ENCODE measurements at regions not wholly inside any gene's neighbourhood (a gene's known extent, or its start where the extent isn't known, plus 50 kb on each side); places are given as distances from the start of the nearest gene placed in this dataset.

- Histone ChIP-seq H3K4me2 (ENCODE audit: insufficient read depth, low read length) (no peak overlapping the region), H2AFZ (ENCODE audit: low read depth, low read length) (no peak overlapping the region), H4K20me1 (ENCODE audit: insufficient read depth, low read length) (no peaks in the 10 kb centered on the region), H3K4me3 (ENCODE audit: low read depth in 1 of 2, low read length in 2 of 2) (no peak overlapping the region), H3K9ac (ENCODE audit: low read depth, low read length) (no peak overlapping the region), H3K27ac (ENCODE audit: low read length) (no peak overlapping the region), H3K4me1 (ENCODE audit: insufficient read depth, low read length) (no peaks in the 10 kb centered on the region), H3K9me3 (ENCODE audit: insufficient read depth, low read length, severe bottlenecking) (no peaks in the 10 kb centered on the region), H3K79me2 (ENCODE audit: insufficient read depth, low read length) (no peaks in the 10 kb centered on the region), H3K27me3 (ENCODE audit: insufficient read depth, low read length, poor library complexity) (no peaks in the 10 kb centered on the region), H3K36me3 (ENCODE audit: insufficient read depth, low read length) (no peaks in the 10 kb centered on the region)
- no peak for ATAC-seq (ENCODE audit: insufficient read depth, low read depth)
- DNase-seq = no peak
- TF ChIP-seq EZH2 (IDR thresholded peaks at IDR 0.05; ENCODE audit: borderline replicate concordance, low read depth, low read length, severe bottlenecking) = no peak
- TF ChIP-seq CTCF (IDR thresholded peaks at IDR 0.05; ENCODE audit: borderline replicate concordance, extremely low read depth, low read length, poor library complexity, severe bottlenecking) = no peak
Observed at GRCh38 chr5:44542470-44542869, 153.2 kb upstream of the FGF10 start.

- Histone ChIP-seq H3K9me3 (ENCODE audit: insufficient read depth, low read length, severe bottlenecking) (no peaks in the 10 kb centered on the region), H2AFZ (ENCODE audit: low read depth, low read length) (no peak overlapping the region), H3K27me3 (ENCODE audit: insufficient read depth, low read length, poor library complexity) (no peaks in the 10 kb centered on the region), H3K9ac (ENCODE audit: low read depth, low read length) (no peak overlapping the region), H3K27ac (ENCODE audit: low read length) (no peak overlapping the region), H4K20me1 (ENCODE audit: insufficient read depth, low read length) (no peaks in the 10 kb centered on the region), H3K36me3 (ENCODE audit: insufficient read depth, low read length) (no peaks in the 10 kb centered on the region), H3K79me2 (ENCODE audit: insufficient read depth, low read length) (no peaks in the 10 kb centered on the region), H3K4me2 (ENCODE audit: insufficient read depth, low read length) (no peak overlapping the region), H3K4me3 (ENCODE audit: low read depth in 1 of 2, low read length in 2 of 2) (no peak overlapping the region), H3K4me1 (ENCODE audit: insufficient read depth, low read length) (no peaks in the 10 kb centered on the region)
- TF ChIP-seq EZH2 (IDR thresholded peaks at IDR 0.05; ENCODE audit: borderline replicate concordance, low read depth, low read length, severe bottlenecking) (no peak), CTCF (IDR thresholded peaks at IDR 0.05; ENCODE audit: borderline replicate concordance, extremely low read depth, low read length, poor library complexity, severe bottlenecking) (no peak)
- DNase-seq (no peak), ATAC-seq (ENCODE audit: insufficient read depth, low read depth) (no peak)
Observed at GRCh38 chr5:44539602-44539919, 150.3 kb upstream of the FGF10 start.

- no peak for ATAC-seq (ENCODE audit: insufficient read depth, low read depth)
- no peak overlapping the region for H3K9ac ChIP-seq (ENCODE audit: low read depth, low read length)
- no peak for DNase-seq
- no peaks in the 10 kb centered on the region for H3K9me3 ChIP-seq (ENCODE audit: insufficient read depth, low read length, severe bottlenecking)
- H3K4me3 ChIP-seq (ENCODE audit: low read depth in 1 of 2, low read length in 2 of 2) = no peak overlapping the region
- no peaks in the 10 kb centered on the region for H3K36me3 ChIP-seq (ENCODE audit: insufficient read depth, low read length)
- no peak overlapping the region for H2AFZ ChIP-seq (ENCODE audit: low read depth, low read length)
- no peaks in the 10 kb centered on the region for H3K27me3 ChIP-seq (ENCODE audit: insufficient read depth, low read length, poor library complexity)
- H3K4me1 ChIP-seq (ENCODE audit: insufficient read depth, low read length) = no peaks in the 10 kb centered on the region
- H3K27ac ChIP-seq (ENCODE audit: low read length) = no peak overlapping the region
- no peaks in the 10 kb centered on the region for H3K79me2 ChIP-seq (ENCODE audit: insufficient read depth, low read length)
- no peaks in the 10 kb centered on the region for H4K20me1 ChIP-seq (ENCODE audit: insufficient read depth, low read length)
- TF ChIP-seq CTCF (IDR thresholded peaks at IDR 0.05; ENCODE audit: borderline replicate concordance, extremely low read depth, low read length, poor library complexity, severe bottlenecking) (no peak), EZH2 (IDR thresholded peaks at IDR 0.05; ENCODE audit: borderline replicate concordance, low read depth, low read length, severe bottlenecking) (no peak)
- H3K4me2 ChIP-seq (ENCODE audit: insufficient read depth, low read length) = no peak overlapping the region
Observed at GRCh38 chr5:44538797-44539601, 149.8 kb upstream of the FGF10 start.
